Jurkat, Clone E6-1 (cell line): ENCODE measurements at regions not wholly inside any gene's neighbourhood (a gene's known extent, or its start where the extent isn't known, plus 50 kb on each side); places are given as distances from the start of the nearest gene placed in this dataset.
"Not testable (repeated sequence)": the region's sequence is repeated elsewhere in the genome, so short reads cannot be mapped to it uniquely, and the experiment has no call there.

ENCODE experiments used
- DNase-seq: peaks from one replicate; pipeline ENCODE4 v3.0.0-alpha.2; 2011; ENCODE audit warnings: low read depth, low spot score
- H3K4me3 ChIP-seq: 2 replicates; pipeline ENCODE4 v1.5.1; 2011; ENCODE audit warnings: mild to moderate bottlenecking, low read length, control low read depth, moderate library complexity

GRCh38 chr1:165965857-165966256 lies 138.4 kb downstream of the UCK2 start:
- no peak overlapping the region for H3K4me3 ChIP-seq
- no peak for DNase-seq

DNA sequence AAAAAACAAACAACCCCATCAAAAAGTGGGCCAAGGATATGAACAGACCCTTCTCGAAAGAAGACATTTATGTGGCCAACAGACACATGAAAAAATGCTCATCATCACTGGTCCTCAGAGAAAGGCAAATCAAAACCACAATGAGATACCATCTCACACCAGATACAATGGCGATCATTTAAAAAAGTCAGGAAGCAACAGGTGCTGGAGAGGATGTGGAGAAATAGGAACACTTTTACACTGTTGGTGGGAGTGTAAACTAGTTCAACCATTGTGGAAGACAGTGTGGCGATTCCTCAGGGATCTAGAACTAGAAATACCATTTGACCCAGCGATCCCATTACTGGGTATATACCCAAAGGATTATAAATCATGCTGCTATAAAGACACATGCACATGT lies 142.0 kb downstream of the UCK2 start:
- H3K4me3 ChIP-seq, DNase-seq: not testable (repeated sequence)

DNA sequence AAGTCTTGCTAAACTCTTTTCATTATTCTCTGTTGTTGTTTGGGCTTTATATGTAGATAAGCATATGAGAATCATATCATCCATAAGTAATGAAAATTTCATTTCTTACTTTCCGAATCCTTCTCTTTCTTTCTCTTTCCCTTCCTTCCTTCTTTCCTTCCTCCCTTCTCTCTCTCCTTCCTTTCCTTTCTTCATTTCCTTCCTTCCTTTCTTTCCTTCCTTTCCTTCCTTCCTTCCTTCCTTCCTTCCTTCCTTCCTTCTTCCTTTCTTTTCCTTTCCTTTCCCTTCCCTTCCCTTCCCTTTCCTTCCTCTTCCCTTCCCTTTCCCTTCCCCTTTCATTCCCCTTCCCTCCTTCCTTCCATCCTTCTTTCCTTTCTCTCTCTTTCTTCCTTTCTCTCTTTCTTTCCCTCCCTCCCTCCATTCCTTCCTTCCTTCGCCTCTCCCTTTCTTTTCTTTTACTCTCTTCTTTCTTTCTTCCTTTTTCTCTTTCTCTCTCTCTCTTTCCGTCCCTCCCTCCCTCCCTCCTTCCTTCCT lies 147.3 kb downstream of the UCK2 start:
- H3K4me3 ChIP-seq, result no peak overlapping the region
- no peak for DNase-seq

DNA sequence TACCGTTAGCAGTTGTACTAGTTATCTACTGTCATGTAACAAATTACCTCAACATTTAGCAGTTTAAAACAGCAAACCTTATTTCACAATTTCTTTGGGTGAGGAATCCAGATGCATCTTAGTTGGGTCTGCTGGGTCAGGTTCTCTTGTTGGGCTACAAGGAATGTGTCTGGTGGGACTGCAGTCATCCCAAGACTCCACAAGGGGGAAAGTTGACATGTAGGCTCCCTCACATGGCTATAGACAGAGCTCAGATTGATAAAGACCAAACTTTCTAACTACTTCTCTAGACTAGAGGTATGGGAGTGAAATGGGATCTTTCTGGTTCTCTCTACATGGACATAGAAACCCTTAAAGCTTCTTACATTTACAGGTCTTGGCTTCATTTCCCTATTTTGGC lies 160.9 kb downstream of the UCK2 start:
- peak; percentile 15 for DNase-seq
- no peak overlapping the region for H3K4me3 ChIP-seq

DNA sequence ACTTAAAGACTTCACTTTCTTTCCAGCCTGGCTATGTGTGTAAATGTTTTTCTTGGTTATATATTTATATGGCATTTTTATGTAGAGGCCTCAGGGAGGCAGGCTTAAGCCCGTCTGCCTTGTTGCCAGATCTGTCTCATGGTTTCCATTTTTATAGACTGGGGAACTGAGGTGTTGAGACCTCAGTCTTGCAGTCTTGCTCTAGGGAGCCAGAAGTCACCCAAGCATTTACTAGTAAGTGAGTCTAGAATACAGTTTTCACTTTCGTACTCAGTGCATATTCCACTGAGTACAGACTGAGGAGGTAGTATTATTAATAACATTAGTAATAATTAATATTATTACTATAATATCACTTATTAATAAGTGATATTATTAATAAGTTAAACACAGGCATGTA lies 161.4 kb downstream of the UCK2 start:
- no peak for DNase-seq

DNA sequence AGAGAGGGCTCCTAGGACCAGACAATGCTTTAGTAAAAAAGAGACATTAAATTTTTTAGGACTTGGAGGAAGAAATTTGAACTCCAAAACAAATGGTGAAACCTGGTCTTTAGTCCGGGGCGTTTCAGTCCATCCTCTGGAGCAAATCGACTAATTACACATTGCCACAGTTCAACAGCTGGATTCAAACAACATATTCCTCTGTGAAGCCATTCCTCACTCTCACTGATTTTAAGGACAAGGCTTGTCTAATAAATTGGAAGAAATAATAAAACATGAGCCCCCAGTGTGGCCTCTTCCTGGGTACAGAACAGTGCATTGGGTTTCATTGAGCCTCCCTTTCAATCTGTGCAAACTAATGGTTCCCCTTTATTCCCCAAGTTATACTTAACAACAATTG lies 165.1 kb downstream of the UCK2 start:
- H3K4me3 ChIP-seq, result no peak overlapping the region
- no peak for DNase-seq

More for the DNA sequence above, 161.4 kb downstream of the UCK2 start:
- no peak overlapping the region for H3K4me3 ChIP-seq

- DNase-seq, result no peak
- H3K4me3 ChIP-seq, result no peak overlapping the region
These were observed 166.7 kb downstream of the UCK2 start for GRCh38 chr1:165994107-165994506.

- no peak for DNase-seq
- no peak overlapping the region for H3K4me3 ChIP-seq
These were observed 167.0 kb downstream of the FAM78B start for GRCh38 chr1:165999826-166000225.

DNA sequence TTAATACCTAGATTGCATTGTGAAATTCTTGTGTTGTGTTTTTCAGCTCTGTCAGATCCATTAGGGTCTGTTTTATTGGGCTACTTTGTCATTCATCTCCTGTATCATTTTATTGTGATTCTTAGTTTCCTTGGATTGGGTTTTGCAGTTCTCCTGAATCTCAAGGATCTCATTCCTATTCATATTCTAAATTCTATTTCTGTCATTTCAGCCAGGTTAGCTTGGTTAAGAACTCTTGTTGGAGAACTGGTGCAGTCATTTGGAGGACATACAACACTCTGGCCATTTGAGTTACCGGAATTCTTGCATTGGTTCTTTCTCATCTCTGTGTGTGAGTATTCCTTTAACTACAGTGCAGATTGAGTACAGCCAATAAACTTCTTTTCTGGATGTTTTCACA lies 159.6 kb downstream of the FAM78B start:
- no peak overlapping the region for H3K4me3 ChIP-seq
- DNase-seq, result no peak

DNA sequence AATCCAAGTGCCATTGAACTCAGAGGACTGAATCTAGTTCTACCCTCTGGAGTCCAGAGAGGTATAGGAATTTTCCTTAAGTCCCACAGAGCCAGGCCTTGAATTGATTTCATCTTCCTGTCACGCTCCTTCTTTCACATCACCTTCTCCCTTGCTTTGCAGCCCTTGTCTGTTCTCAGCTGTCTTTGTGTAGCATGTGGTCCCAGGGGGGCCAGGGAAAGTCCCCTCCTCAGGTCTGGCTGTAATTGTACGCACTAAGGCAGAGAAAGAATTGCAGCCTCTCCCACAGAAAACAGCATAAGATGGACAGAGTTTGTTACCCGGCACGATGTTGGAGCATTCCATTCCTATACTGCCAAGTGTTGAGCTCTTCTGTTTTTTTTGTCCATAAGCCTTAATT lies 153.6 kb downstream of the FAM78B start:
- DNase-seq, result no peak
- no peak overlapping the region for H3K4me3 ChIP-seq

GRCh38 chr1:166017395-166017794 lies 149.4 kb downstream of the FAM78B start:
- DNase-seq, result peak; percentile 3
- no peak overlapping the region for H3K4me3 ChIP-seq
